ENCODE measurements at regions not wholly inside any gene's neighbourhood (a gene's known extent, or its start where the extent isn't known, plus 50 kb on each side); places are given as distances from the start of the nearest gene placed in this dataset.

DNA sequence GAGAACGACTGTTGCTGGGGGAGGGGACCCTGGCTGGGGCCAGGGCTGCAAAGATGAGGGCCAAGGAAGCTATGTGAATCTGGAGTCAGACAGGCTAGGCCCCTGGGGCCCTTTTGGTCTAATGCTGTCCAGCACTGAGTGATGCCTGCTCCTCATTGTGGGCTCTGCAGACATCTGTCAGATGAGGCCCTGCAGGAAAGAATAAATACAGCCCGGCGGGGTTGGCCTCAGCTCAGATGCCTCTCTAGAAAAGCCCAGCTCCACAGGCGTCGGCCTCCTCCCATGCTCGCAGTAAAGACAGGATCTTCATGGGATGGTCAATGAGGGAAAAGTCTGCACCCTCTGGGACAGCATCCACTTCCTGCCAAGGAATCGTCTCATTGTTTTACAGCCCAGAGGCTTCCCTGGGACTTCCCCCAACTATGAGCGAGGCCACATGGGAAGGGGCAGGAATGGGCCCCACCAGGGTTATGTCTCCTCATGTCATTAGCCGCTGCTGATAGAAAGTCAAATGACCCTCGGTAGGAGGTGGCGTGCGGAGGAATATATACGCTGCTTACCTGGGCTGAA is 125.8 kb upstream of the GLI2 start:
- TF ChIP-seq EZH2phosphoT487 (IDR thresholded peaks at IDR 0.05; ENCODE audit: borderline replicate concordance, low read length), result no peak
- no peak for TF ChIP-seq CTCF (IDR thresholded peaks at IDR 0.05; ENCODE audit: low read depth, low read length, poor library complexity, severe bottlenecking)
- Histone ChIP-seq H3F3A (ENCODE audit: control insufficient read depth, insufficient read depth) (no peaks in the 10 kb centered on the region), H3K27me3 (ENCODE audit: control insufficient read depth, low read length) (no peaks in the 10 kb centered on the region), H3K4me1 (ENCODE audit: control insufficient read depth, low read length) (no peaks in the 10 kb centered on the region), H3K36me3 (ENCODE audit: control insufficient read depth, low read length) (no peaks in the 10 kb centered on the region), H3K9me2 (replicated peaks; ENCODE audit: control insufficient read depth, low read length) (no peaks in the 10 kb centered on the region), H3K4me3 (ENCODE audit: low read length) (no peak overlapping the region), H3K9me3 (ENCODE audit: control insufficient read depth, insufficient read depth, low read length) (no peaks in the 10 kb centered on the region), H3K27ac (ENCODE audit: low read depth, low read length) (no peak overlapping the region), H3K79me2 (ENCODE audit: control insufficient read depth, low read length) (no peaks in the 10 kb centered on the region), H4K20me1 (ENCODE audit: control insufficient read depth, insufficient read depth, low read depth, low read length) (no peaks in the 10 kb centered on the region), H3K4me2 (ENCODE audit: low read length) (no peak overlapping the region)

GRCh38 chr2:120611016-120611415 is 124.7 kb upstream of the GLI2 start:
- Histone ChIP-seq H4K20me1 (ENCODE audit: control insufficient read depth, insufficient read depth, low read depth, low read length) (no peaks in the 10 kb centered on the region), H3K4me3 (ENCODE audit: low read length) (no peak overlapping the region)

GRCh38 chr2:120611961-120612360 is 123.7 kb upstream of the GLI2 start:
- H3K9me3 ChIP-seq (ENCODE audit: control insufficient read depth, insufficient read depth, low read length), result no peaks in the 10 kb centered on the region
- H3F3A ChIP-seq (ENCODE audit: control insufficient read depth, insufficient read depth), result no peaks in the 10 kb centered on the region
- no peaks in the 10 kb centered on the region for H3K79me2 ChIP-seq (ENCODE audit: control insufficient read depth, low read length)
- no peaks in the 10 kb centered on the region for H3K9me2 ChIP-seq (replicated peaks; ENCODE audit: control insufficient read depth, low read length)
- no peaks in the 10 kb centered on the region for H3K27me3 ChIP-seq (ENCODE audit: control insufficient read depth, low read length)
- H3K4me1 ChIP-seq (ENCODE audit: control insufficient read depth, low read length), result no peaks in the 10 kb centered on the region
- H3K4me2 ChIP-seq (ENCODE audit: low read length), result no peak overlapping the region
- no peak for TF ChIP-seq EZH2phosphoT487 (IDR thresholded peaks at IDR 0.05; ENCODE audit: borderline replicate concordance, low read length)
- no peak for TF ChIP-seq CTCF (IDR thresholded peaks at IDR 0.05; ENCODE audit: low read depth, low read length, poor library complexity, severe bottlenecking)
- no peaks in the 10 kb centered on the region for H3K36me3 ChIP-seq (ENCODE audit: control insufficient read depth, low read length)
- no peaks in the 10 kb centered on the region for H4K20me1 ChIP-seq (ENCODE audit: control insufficient read depth, insufficient read depth, low read depth, low read length)
- no peak overlapping the region for H3K4me3 ChIP-seq (ENCODE audit: low read length)
- no peak overlapping the region for H3K27ac ChIP-seq (ENCODE audit: low read depth, low read length)

More at GRCh38 chr2:120611016-120611415, 124.7 kb upstream of the GLI2 start:
- Histone ChIP-seq H3F3A (ENCODE audit: control insufficient read depth, insufficient read depth) (no peaks in the 10 kb centered on the region), H3K27ac (ENCODE audit: low read depth, low read length) (no peak overlapping the region), H3K9me3 (ENCODE audit: control insufficient read depth, insufficient read depth, low read length) (no peaks in the 10 kb centered on the region), H3K36me3 (ENCODE audit: control insufficient read depth, low read length) (no peaks in the 10 kb centered on the region), H3K4me1 (ENCODE audit: control insufficient read depth, low read length) (no peaks in the 10 kb centered on the region), H3K4me2 (ENCODE audit: low read length) (no peak overlapping the region), H3K9me2 (replicated peaks; ENCODE audit: control insufficient read depth, low read length) (no peaks in the 10 kb centered on the region), H3K27me3 (ENCODE audit: control insufficient read depth, low read length) (no peaks in the 10 kb centered on the region), H3K79me2 (ENCODE audit: control insufficient read depth, low read length) (no peaks in the 10 kb centered on the region)
- TF ChIP-seq CTCF (IDR thresholded peaks at IDR 0.05; ENCODE audit: low read depth, low read length, poor library complexity, severe bottlenecking) (no peak), EZH2phosphoT487 (IDR thresholded peaks at IDR 0.05; ENCODE audit: borderline replicate concordance, low read length) (no peak)
